Spleen (tissue), 7 donors: ENCODE measurements at regions not wholly inside any gene's neighbourhood (a gene's known extent, or its start where the extent isn't known, plus 50 kb on each side); places are given as distances from the start of the nearest gene placed in this dataset.

Experiments used
- CTCF ChIP-seq, 11 experiments: fragments of 200-600 bp in 7 of 11; fragments of 450-650 bp in 4 of 11; sonication (generic) in 4 of 11; IDR thresholded peaks in 8 of 11; conservative IDR thresholded peaks in 3 of 11; 1 replicate in 7 of 11; 2 replicates in 4 of 11; pipeline versions ENCODE4 v1.4.0 to v1.8.0; 2016 to 2021; ENCODE audit warnings: antibody characterized with exemption in 11 of 11, inconsistent platforms in 4 of 11, mild to moderate bottlenecking in 1 of 11
- POLR2A ChIP-seq, 3 donors: fragments of 450-650 bp; IDR thresholded peaks; one replicate each; pipeline ENCODE4 v1.5.1; 2017; ENCODE audit warnings: antibody characterized with exemption in 3 of 3, mild to moderate bottlenecking in 1 of 3
- POLR2AphosphoS5 ChIP-seq, 3 donors: sonication (generic); formaldehyde crosslinking; IDR thresholded peaks; one replicate each; pipeline ENCODE4 v1.5.1; 2017; ENCODE audit warnings: antibody characterized with exemption in 3 of 3
- donor health status: DM: no; HTN: no; CAD: no; lungs with moderate emphysema.
- donor health status: DM: no; HTN: no; CAD: no.
- donor health status: DM: no; HTN: no; CAD: no.

- TF ChIP-seq CTCF (IDR thresholded peaks at IDR 0.05 in 8 of 11, conservative IDR thresholded peaks at IDR 0.05 in 3 of 11) (no peak), POLR2A (IDR thresholded peaks at IDR 0.05) (no peak), POLR2AphosphoS5 (IDR thresholded peaks at IDR 0.05) (no peak)
Measured at GRCh38 chr10:90199513-90199912, 498.1 kb downstream of the KIF20B start.
